IMR-90 (cell line): ENCODE measurements at regions not wholly inside any gene's neighbourhood (a gene's known extent, or its start where the extent isn't known, plus 50 kb on each side); places are given as distances from the start of the nearest gene placed in this dataset.

ENCODE experiments used
- ATAC-seq: fragments of 200-7000 bp; cut with Tn5 transposase; 2 replicates; pipeline ENCODE4 v1.9.1; 2020; ENCODE audit warnings: low read depth, mild to moderate bottlenecking, moderate library complexity
- BruUV-seq: library from RNA; stranded (reverse); fragments of 400-500 nt; replicated peaks from 2 replicates; lab custom pipeline; 2021; lab: Mats Ljungman, UMichigan
- CTCF ChIA-PET: fragments of 300-600 bp; formaldehyde crosslinking; extraction: SDS; loops from one replicate; lab custom pipeline; 2021; ENCODE audit warnings: antibody characterized with exemption; lab: Yijun Ruan, JAX
- POLR2A ChIA-PET: fragments of 300-600 bp; sonication (Branson Sonifier 250); formaldehyde crosslinking; loops from one replicate; lab custom pipeline; 2022; ENCODE audit warnings: antibody characterized with exemption; ENCODE audit not compliant: unreplicated experiment; lab: Charles Lee
- DNase-seq: peaks from one replicate; pipeline ENCODE4 v3.0.0; 2013
- H2AFZ ChIP-seq: replicated peaks from 2 replicates; pipeline ENCODE3; 2013; ENCODE audit warnings: low read length, mild to moderate bottlenecking; ENCODE audit not compliant: poor library complexity
- H2AK5ac ChIP-seq: 2 replicates; pipeline ENCODE4 v1.6.1; 2013; ENCODE audit warnings: low read depth, low read length, inconsistent platforms
- H2AK9ac ChIP-seq: replicated peaks from 2 replicates; pipeline ENCODE3; 2013; ENCODE audit warnings: mild to moderate bottlenecking, low read depth, low read length, moderate library complexity; ENCODE audit not compliant: poor library complexity
- H2BK120ac ChIP-seq: 2 replicates; pipeline ENCODE4 v1.6.1; 2013; ENCODE audit warnings: low read depth, low read length, inconsistent platforms
- H2BK15ac ChIP-seq: 3 replicates; pipeline ENCODE4 v1.6.1; 2013; ENCODE audit warnings: low read depth, low read length, inconsistent platforms
- H2BK20ac ChIP-seq: 2 replicates; pipeline ENCODE4 v1.6.1; 2013; ENCODE audit warnings: low read depth, mild to moderate bottlenecking, inconsistent platforms, low read length, moderate library complexity
- H2BK5ac ChIP-seq: 2 replicates; pipeline ENCODE4 v1.6.1; 2013; ENCODE audit warnings: mild to moderate bottlenecking, low read depth, low read length, inconsistent platforms; ENCODE audit not compliant: poor library complexity, severe bottlenecking
- H3K14ac ChIP-seq: replicated peaks from 2 replicates; pipeline ENCODE4 v1.6.1; 2013; ENCODE audit warnings: low read depth, low read length, inconsistent platforms
- H3K18ac ChIP-seq: 2 replicates; pipeline ENCODE4 v1.6.1; 2013; ENCODE audit warnings: low read depth, low read length, control low read depth
- H3K23ac ChIP-seq: 2 replicates; pipeline ENCODE4 v1.6.1; 2013; ENCODE audit warnings: low read depth, low read length, inconsistent platforms
- H3K27ac ChIP-seq: 2 replicates; pipeline ENCODE4 v1.5.1; 2013; ENCODE audit warnings: mild to moderate bottlenecking, control low read depth, low read length; ENCODE audit not compliant: insufficient read depth
- H3K27me3 ChIP-seq: 2 replicates; pipeline ENCODE4 v1.6.1; 2013; ENCODE audit warnings: low read length; ENCODE audit not compliant: control insufficient read depth, insufficient read depth
- H3K36me3 ChIP-seq: 2 replicates; pipeline ENCODE4 v1.6.1; 2013; ENCODE audit warnings: low read length, mixed read lengths; ENCODE audit not compliant: control insufficient read depth, insufficient read depth
- H3K4ac ChIP-seq: 2 replicates; pipeline ENCODE4 v1.6.1; 2013; ENCODE audit warnings: low read depth, low read length, inconsistent platforms
- H3K4me1 ChIP-seq: 2 replicates; pipeline ENCODE4 v1.6.1; 2013; ENCODE audit warnings: low read length, mixed read lengths; ENCODE audit not compliant: control insufficient read depth, insufficient read depth
- H3K4me2 ChIP-seq: 2 replicates; pipeline ENCODE4 v1.6.1; 2013; ENCODE audit warnings: low read depth, mild to moderate bottlenecking, control low read depth, low read length, moderate library complexity
- H3K4me3 ChIP-seq: 2 replicates; pipeline ENCODE4 v1.5.1; 2013; ENCODE audit warnings: low read depth, mild to moderate bottlenecking, control low read depth, low read length, moderate library complexity; ENCODE audit not compliant: insufficient read depth
- H3K56ac ChIP-seq: 2 replicates; pipeline ENCODE4 v1.6.1; 2013; ENCODE audit warnings: low read length, inconsistent platforms; ENCODE audit not compliant: insufficient read depth; ENCODE audit errors: extremely low read depth
- H3K79me1 ChIP-seq, 2 experiments: 2 replicates each; pipeline ENCODE4 v1.6.1; 2013; ENCODE audit warnings: low read length in 2 of 2, inconsistent platforms in 1 of 2, low read depth in 1 of 2
- H3K9ac ChIP-seq: 2 replicates; pipeline ENCODE4 v1.6.1; 2013; ENCODE audit warnings: low read depth, low read length, control low read depth
- H3K9me1 ChIP-seq: 2 replicates; pipeline ENCODE4 v1.6.1; 2013; ENCODE audit warnings: low read length, inconsistent platforms; ENCODE audit not compliant: insufficient read depth
- H3K9me3 ChIP-seq: 2 replicates; pipeline ENCODE4 v1.6.1; 2013; ENCODE audit warnings: low read length; ENCODE audit not compliant: control insufficient read depth, insufficient read depth
- H4K20me1 ChIP-seq: 2 replicates; pipeline ENCODE4 v1.6.1; 2013; ENCODE audit warnings: low read length, inconsistent platforms; ENCODE audit not compliant: insufficient read depth
- H4K5ac ChIP-seq: 2 replicates; pipeline ENCODE4 v1.6.1; 2013; ENCODE audit warnings: mild to moderate bottlenecking, low read depth, low read length, control low read depth
- H4K8ac ChIP-seq, 2 experiments: 2 replicates each; pipeline ENCODE4 v1.6.1; 2013; ENCODE audit warnings: low read depth in 2 of 2, low read length in 2 of 2, control low read depth in 1 of 2, inconsistent platforms in 1 of 2
- H4K91ac ChIP-seq: 2 replicates; pipeline ENCODE4 v1.6.1; 2013; ENCODE audit warnings: low read depth, low read length, inconsistent platforms; ENCODE audit not compliant: insufficient read depth
- CEBPB ChIP-seq: IDR thresholded peaks from 2 replicates; pipeline ENCODE4 v1.6.1; 2012; ENCODE audit warnings: low read depth, low read length, improper control_type of control experiment
- CHD1 ChIP-seq: IDR thresholded peaks from 2 replicates; pipeline ENCODE4 v1.6.1; 2012; ENCODE audit warnings: low read depth, low read length, improper control_type of control experiment
- CTCF ChIP-seq: conservative IDR thresholded peaks from 2 replicates; pipeline ENCODE4 v1.5.1; 2012; ENCODE audit warnings: mild to moderate bottlenecking, low read depth, low read length, improper control_type of control experiment
- ELK1 ChIP-seq: fragments of 150-350 bp; IDR thresholded peaks from 2 replicates; pipeline ENCODE4 v1.6.1; 2016; ENCODE audit warnings: low read depth, mild to moderate bottlenecking, low read length, moderate library complexity, borderline replicate concordance
- FOS ChIP-seq: fragments of 150-350 bp; IDR thresholded peaks from 2 replicates; pipeline ENCODE4 v1.6.1; 2016; ENCODE audit warnings: low read depth, low read length
- MAFK ChIP-seq: IDR thresholded peaks from 2 replicates; pipeline ENCODE4 v1.6.1; 2012; ENCODE audit warnings: low read depth, low read length, improper control_type of control experiment
- MAZ ChIP-seq: IDR thresholded peaks from 2 replicates; pipeline ENCODE4 v1.6.1; 2012; ENCODE audit warnings: low read depth, mild to moderate bottlenecking, low read length, improper control_type of control experiment, moderate library complexity, borderline replicate concordance
- MXI1 ChIP-seq: IDR thresholded peaks from 2 replicates; pipeline ENCODE4 v1.6.1; 2012; ENCODE audit warnings: low read depth, mild to moderate bottlenecking, low read length, moderate library complexity, borderline replicate concordance
- NFE2L2 ChIP-seq: fragments of 150-350 bp; IDR thresholded peaks from 2 replicates; pipeline ENCODE4 v1.6.1; 2016; ENCODE audit warnings: low read depth, mild to moderate bottlenecking, low read length
- POLR2A ChIP-seq: IDR thresholded peaks from 2 replicates; pipeline ENCODE4 v1.6.1; 2012; ENCODE audit warnings: mild to moderate bottlenecking, low read depth, low read length
- RAD21 ChIP-seq: IDR thresholded peaks from 2 replicates; pipeline ENCODE4 v1.6.1; 2012; ENCODE audit warnings: low read length, improper control_type of control experiment
- RCOR1 ChIP-seq: IDR thresholded peaks from 2 replicates; pipeline ENCODE4 v1.6.1; 2012; ENCODE audit warnings: mild to moderate bottlenecking, low read length, improper control_type of control experiment; ENCODE audit not compliant: insufficient replicate concordance
- RFX5 ChIP-seq: IDR thresholded peaks from 2 replicates; pipeline ENCODE4 v1.8.0; 2012; ENCODE audit warnings: low read depth, mild to moderate bottlenecking, low read length, moderate library complexity
- SMC3 ChIP-seq: fragments of 150-350 bp; IDR thresholded peaks from 2 replicates; pipeline ENCODE4 v1.6.1; 2016; ENCODE audit warnings: low read depth, mild to moderate bottlenecking, antibody characterized with exemption, low read length, moderate library complexity
- USF2 ChIP-seq: fragments of 150-350 bp; IDR thresholded peaks from 2 replicates; pipeline ENCODE4 v1.6.1; 2017; ENCODE audit warnings: mild to moderate bottlenecking, antibody characterized with exemption, low read length, low read depth
- WGBS, 2 experiments: methylation state at CpG; one replicate each; pipeline versions ENCODE4 v1.1.5 to v1.1.7; 2013; ENCODE audit warnings: missing lambda C conversion rate in 2 of 2; ENCODE audit not compliant: insufficient read length in 1 of 2; ENCODE audit errors: extremely low coverage in 2 of 2; 5-methylcytosine and 5-hydroxymethylcytosine counted together
- dilution Hi-C: fragments of 300-500 bp; cut with HindIII; formaldehyde crosslinking; loops from one replicate; pipeline ENCODE4 v1.14.3; 2018; ENCODE audit warnings: low sequenced_read_pairs; ENCODE audit not compliant: unreplicated experiment
- in situ Hi-C: fragments of 300-500 bp; cut with MboI; formaldehyde crosslinking; loops from 3 replicates; pipeline ENCODE4 v1.14.3; 2019; ENCODE audit warnings: low sequenced_read_pairs, inconsistent platforms, mixed read lengths
- intact Hi-C: fragments of 100-400 bp; cut with micrococcal nuclease; formaldehyde crosslinking; loops from 2 replicates; pipeline ENCODE4 v1.10.0; 2022

GRCh38 chr2:42855221-42855970 lies 63.0 kb upstream of the HAAO start:
- no TSS peak for BruUV-seq
- no peak for TF ChIP-seq NFE2L2
- TF ChIP-seq CTCF, result no peak
- TF ChIP-seq MXI1, result no peak
- TF ChIP-seq RFX5, result no peak
- no peak for TF ChIP-seq RAD21
- no peak for TF ChIP-seq RCOR1
- no peak for TF ChIP-seq CHD1
- no peak for TF ChIP-seq ELK1
- no peak for TF ChIP-seq SMC3
- TF ChIP-seq CEBPB, result no peak
- no peak for TF ChIP-seq MAFK
- TF ChIP-seq MAZ, result no peak
- TF ChIP-seq FOS, result no peak
- TF ChIP-seq USF2, result no peak
- no peak for TF ChIP-seq POLR2A

More at GRCh38 chr2:42855221-42855970, 63.0 kb upstream of the HAAO start:
- dilution Hi-C loops, result no loop called here
- H3K23ac ChIP-seq, result no peak overlapping the region
- intact Hi-C loops, result no loop called here
- H2BK120ac ChIP-seq, result no peak overlapping the region; the same call in 1 of the 2 replicates
- no peaks in the 10 kb centered on the region for H3K79me1 ChIP-seq
- H3K4ac ChIP-seq, result peak overlapping the region; percentile 19; the same call in 1 of the 2 replicates
- H3K14ac ChIP-seq, result no peak overlapping the region
- H2AK9ac ChIP-seq, result no peak overlapping the region
- WGBS, 2 experiments, result 72% methylated on average over 4 of the region's 11 CpGs; no CpG with 5 or more reads in 1 of the 2 experiments
- H2BK5ac ChIP-seq, result no peak overlapping the region
- DNase-seq (no peak), ATAC-seq (no peak)
- peaks cover 7% of the 10 kb centered on the region for H3K9me1 ChIP-seq
- H3K4me2 ChIP-seq, result no peak overlapping the region
- no peaks in the 10 kb centered on the region for H4K20me1 ChIP-seq
- H3K36me3 ChIP-seq, result no peaks in the 10 kb centered on the region
- no peaks in the 10 kb centered on the region for H3K27me3 ChIP-seq
- no peak overlapping the region for H3K56ac ChIP-seq
- in situ Hi-C loops, result loop anchor here (10.0 kb wide), 1 partner anchor 379 kb away; no protein-coding TSS in a partner anchor
- H3K9ac ChIP-seq, result no peak overlapping the region
- no peaks in the 10 kb centered on the region for H3K9me3 ChIP-seq
- no peak overlapping the region for H3K27ac ChIP-seq
- no peak overlapping the region for H4K5ac ChIP-seq
- H2BK15ac ChIP-seq, result no peak overlapping the region
- H2AFZ ChIP-seq, result no peak overlapping the region
- H4K8ac ChIP-seq, result no peak overlapping the region
- ChIA-PET POLR2A (no interaction called here), CTCF (interaction anchor here (1.0 kb wide), 1 partner anchor 76 kb away, joined by 3 read pairs; no protein-coding TSS in a partner anchor)
- no peak overlapping the region for H4K91ac ChIP-seq
- peaks cover 7% of the 10 kb centered on the region for H3K4me1 ChIP-seq
- H3K18ac ChIP-seq, result no peak overlapping the region; the same call in 1 of the 2 replicates
- peak overlapping the region; percentile 35; the same call in 1 of the 2 replicates for H2BK20ac ChIP-seq
- H2AK5ac ChIP-seq, result peak overlapping the region; percentile 64
- H3K4me3 ChIP-seq, result no peak overlapping the region
